ENCODE measurements at regions not wholly inside any gene's neighbourhood (a gene's known extent, or its start where the extent isn't known, plus 50 kb on each side); places are given as distances from the start of the nearest gene placed in this dataset.

DNA sequence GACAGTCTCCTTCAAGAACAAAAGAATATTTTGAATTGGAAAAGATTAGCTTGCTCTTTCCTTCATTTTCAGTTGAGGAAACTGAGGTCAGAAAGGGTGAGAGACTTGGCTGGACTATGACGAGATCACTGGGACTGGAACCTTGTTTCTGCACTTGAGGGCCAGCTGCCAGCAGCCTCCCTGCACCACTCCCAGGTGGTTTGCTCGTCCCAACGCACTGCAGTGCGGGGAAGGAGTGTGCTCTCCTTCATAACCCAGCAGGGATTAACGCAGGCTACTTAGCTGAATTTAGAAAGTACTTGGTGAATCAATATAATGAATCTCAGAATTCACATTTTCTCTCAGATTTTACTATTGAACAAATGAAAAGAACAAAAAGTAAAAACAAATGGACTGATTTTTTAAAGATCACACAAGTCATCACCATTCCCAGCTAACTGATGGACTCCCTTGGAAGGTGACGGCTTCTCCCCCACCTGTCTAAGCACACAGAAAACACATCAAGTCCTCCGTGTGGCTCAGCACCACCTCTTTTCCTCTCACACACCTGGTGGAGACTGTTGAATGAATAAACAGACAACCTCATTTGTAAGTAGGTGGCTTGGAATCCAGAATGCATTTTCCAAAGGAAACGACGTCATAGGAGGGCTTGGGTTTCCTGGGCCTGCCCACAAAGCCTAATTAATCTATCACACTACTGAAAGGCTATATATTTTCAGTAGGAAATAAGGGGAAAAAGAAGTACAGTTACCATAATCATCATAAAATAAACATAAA is 121.0 kb downstream of the QRSL1 start:
- H3K4me2 ChIP-seq (ENCODE audit: insufficient read depth, low read length, poor library complexity, severe bottlenecking): no peak overlapping the region
- H3K18ac ChIP-seq (ENCODE audit: low read length): no peak overlapping the region
- H3K27me3 ChIP-seq (ENCODE audit: control insufficient read depth in 3 of 3, insufficient read depth in 3 of 3, low read depth in 1 of 3, low read length in 3 of 3): peaks cover 0 to 9% (median 2%) of the 10 kb centered on the region in 3 experiments
- no peak overlapping the region for H3K9ac ChIP-seq (ENCODE audit: low read depth, low read length, poor library complexity)
- no peak overlapping the region for H4K91ac ChIP-seq (ENCODE audit: low read depth, low read length, poor library complexity)
- DNase-seq (ENCODE audit: low spot score): no peak
- H2AFZ ChIP-seq (ENCODE audit: low read length): no peak overlapping the region
- H3K4me1 ChIP-seq (ENCODE audit: control insufficient read depth in 2 of 2, insufficient read depth in 1 of 2, low read depth in 1 of 2, low read length in 2 of 2): peaks cover 0 to 2% of the 10 kb centered on the region in 2 donors
- no peak overlapping the region for H2BK120ac ChIP-seq (ENCODE audit: low read depth, low read length)
- WGBS, 2 donors (ENCODE audit: extremely low coverage in 2 of 2, insufficient read length in 2 of 2, insufficient replicate concordance in 1 of 2): no CpG with 5 or more reads among the region's 9 CpGs
- H2BK5ac ChIP-seq (ENCODE audit: low read length): no peak overlapping the region
- H2BK15ac ChIP-seq (ENCODE audit: low read length): no peak overlapping the region
- H3K79me1 ChIP-seq (ENCODE audit: low read depth, low read length): no peaks in the 10 kb centered on the region
- no peak overlapping the region for H3K14ac ChIP-seq (ENCODE audit: low read length)
- no peak overlapping the region for H2AK5ac ChIP-seq (ENCODE audit: low read depth, low read length)
- no peak overlapping the region for H4K8ac ChIP-seq (ENCODE audit: low read depth, low read length)
- no peaks in the 10 kb centered on the region for H3K9me3 ChIP-seq (replicated peaks in 1 of 2; ENCODE audit: control insufficient read depth in 2 of 2, insufficient read depth in 1 of 2, low read depth in 1 of 2, low read length in 2 of 2)
- no peak overlapping the region for H3K23ac ChIP-seq (ENCODE audit: low read depth, low read length, poor library complexity)
- no peak overlapping the region for H3K4me3 ChIP-seq (ENCODE audit: low read length in 2 of 2)
- no peak overlapping the region for H3K27ac ChIP-seq (replicated peaks; ENCODE audit: low read length)
- H3K36me3 ChIP-seq (replicated peaks in 1 of 2; ENCODE audit: control insufficient read depth in 2 of 2, insufficient read depth in 2 of 2, low read length in 2 of 2): no peaks in the 10 kb centered on the region
- H3K4ac ChIP-seq (ENCODE audit: low read length): no peak overlapping the region
- no peak overlapping the region for H2BK12ac ChIP-seq (ENCODE audit: low read length)

DNA sequence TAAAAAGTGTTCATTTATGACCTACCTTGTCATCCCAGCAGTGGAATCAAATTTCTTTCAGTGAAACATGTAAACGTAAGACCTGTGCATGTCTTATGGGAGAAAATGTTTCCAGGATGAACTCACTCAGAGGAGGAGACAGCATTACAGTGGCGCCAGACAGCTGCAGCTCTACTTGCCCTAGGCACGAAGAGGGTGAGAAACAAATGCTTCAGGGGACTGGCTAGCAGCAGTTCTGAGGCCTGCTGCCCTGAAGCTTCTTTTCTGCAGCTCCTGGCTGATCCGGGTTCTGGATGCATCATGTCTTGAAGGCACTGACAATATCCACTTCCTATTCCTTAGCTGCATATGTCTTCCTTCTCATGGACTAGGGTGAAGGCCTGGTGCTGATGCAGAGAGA is 120.2 kb downstream of the QRSL1 start:
- Histone ChIP-seq H3K36me3 (replicated peaks in 1 of 2; ENCODE audit: control insufficient read depth in 2 of 2, insufficient read depth in 2 of 2, low read length in 2 of 2) (no peaks in the 10 kb centered on the region), H3K9me3 (replicated peaks in 1 of 2; ENCODE audit: control insufficient read depth in 2 of 2, insufficient read depth in 1 of 2, low read depth in 1 of 2, low read length in 2 of 2) (no peaks in the 10 kb centered on the region), H3K14ac (ENCODE audit: low read length) (no peak overlapping the region), H4K8ac (ENCODE audit: low read depth, low read length) (no peak overlapping the region), H3K23ac (ENCODE audit: low read depth, low read length, poor library complexity) (no peak overlapping the region), H3K4ac (ENCODE audit: low read length) (peak overlapping the region; percentile 39), H2BK120ac (ENCODE audit: low read depth, low read length) (no peak overlapping the region), H3K4me2 (ENCODE audit: insufficient read depth, low read length, poor library complexity, severe bottlenecking) (no peak overlapping the region), H3K79me1 (ENCODE audit: low read depth, low read length) (no peaks in the 10 kb centered on the region), H3K9ac (ENCODE audit: low read depth, low read length, poor library complexity) (no peak overlapping the region), H2AK5ac (ENCODE audit: low read depth, low read length) (no peak overlapping the region), H2AFZ (ENCODE audit: low read length) (no peak overlapping the region), H3K18ac (ENCODE audit: low read length) (no peak overlapping the region), H2BK5ac (ENCODE audit: low read length) (no peak overlapping the region), H2BK12ac (ENCODE audit: low read length) (no peak overlapping the region), H3K27me3 (ENCODE audit: control insufficient read depth in 3 of 3, insufficient read depth in 3 of 3, low read depth in 1 of 3, low read length in 3 of 3) (peaks cover 0 to 9% (median 2%) of the 10 kb centered on the region in 3 experiments), H4K91ac (ENCODE audit: low read depth, low read length, poor library complexity) (no peak overlapping the region), H2BK15ac (ENCODE audit: low read length) (no peak overlapping the region), H3K4me1 (ENCODE audit: control insufficient read depth in 2 of 2, insufficient read depth in 1 of 2, low read depth in 1 of 2, low read length in 2 of 2) (peaks cover 0 to 2% of the 10 kb centered on the region in 2 donors), H3K4me3 (ENCODE audit: low read length in 2 of 2) (no peak overlapping the region), H3K27ac (replicated peaks; ENCODE audit: low read length) (no peak overlapping the region)
- no CpG with 5 or more reads among the region's 4 CpGs for WGBS, 2 donors (ENCODE audit: extremely low coverage in 2 of 2, insufficient read length in 2 of 2, insufficient replicate concordance in 1 of 2)
- DNase-seq (ENCODE audit: low spot score): no peak

DNA sequence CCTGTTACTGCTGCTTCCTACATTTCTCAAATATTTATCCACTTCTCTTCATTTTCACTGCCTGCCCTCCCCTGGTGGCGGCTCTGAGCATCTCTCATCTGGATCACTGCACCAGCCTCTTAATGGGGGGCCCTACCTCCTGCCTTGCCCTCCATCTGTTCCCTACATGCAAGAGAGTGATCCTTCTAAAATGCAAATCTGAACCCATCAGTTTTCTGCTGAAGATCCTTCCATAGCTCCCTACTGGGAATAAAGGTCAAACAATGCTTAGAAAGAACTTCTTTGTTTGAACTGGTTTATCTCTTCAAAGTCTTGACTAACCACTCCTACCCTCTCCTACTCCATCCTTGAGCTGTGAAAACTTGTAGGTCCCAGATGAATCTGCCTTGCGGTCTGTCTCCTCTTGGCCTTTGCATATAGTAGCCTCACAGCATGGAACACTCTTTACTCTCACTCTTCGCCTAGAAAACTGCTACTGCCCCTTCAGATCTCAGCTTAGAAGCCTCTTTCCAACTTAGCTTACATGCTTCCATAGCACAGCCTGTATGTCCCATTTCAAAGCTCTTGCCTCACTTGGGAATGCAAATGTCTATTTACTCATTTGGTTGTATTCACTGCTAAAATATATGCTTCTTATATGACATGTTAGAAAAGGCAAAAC is 119.3 kb downstream of the QRSL1 start:
- Histone ChIP-seq H3K9me3 (replicated peaks in 1 of 2; ENCODE audit: control insufficient read depth in 2 of 2, insufficient read depth in 1 of 2, low read depth in 1 of 2, low read length in 2 of 2) (peaks cover 0 to 5% of the 10 kb centered on the region in 2 donors), H4K91ac (ENCODE audit: low read depth, low read length, poor library complexity) (no peak overlapping the region), H2BK120ac (ENCODE audit: low read depth, low read length) (no peak overlapping the region), H4K8ac (ENCODE audit: low read depth, low read length) (no peak overlapping the region), H3K4me2 (ENCODE audit: insufficient read depth, low read length, poor library complexity, severe bottlenecking) (no peak overlapping the region), H3K79me1 (ENCODE audit: low read depth, low read length) (no peaks in the 10 kb centered on the region), H3K14ac (ENCODE audit: low read length) (no peak overlapping the region), H2AFZ (ENCODE audit: low read length) (no peak overlapping the region), H3K4me1 (ENCODE audit: control insufficient read depth in 2 of 2, insufficient read depth in 1 of 2, low read depth in 1 of 2, low read length in 2 of 2) (peaks cover 0 to 2% of the 10 kb centered on the region in 2 donors), H3K27me3 (ENCODE audit: control insufficient read depth in 3 of 3, insufficient read depth in 3 of 3, low read depth in 1 of 3, low read length in 3 of 3) (peaks cover 0 to 9% (median 2%) of the 10 kb centered on the region in 3 experiments), H2AK5ac (ENCODE audit: low read depth, low read length) (no peak overlapping the region), H3K36me3 (replicated peaks in 1 of 2; ENCODE audit: control insufficient read depth in 2 of 2, insufficient read depth in 2 of 2, low read length in 2 of 2) (no peaks in the 10 kb centered on the region), H3K18ac (ENCODE audit: low read length) (no peak overlapping the region), H3K4me3 (ENCODE audit: low read length in 2 of 2) (no peak overlapping the region), H2BK5ac (ENCODE audit: low read length) (no peak overlapping the region), H3K9ac (ENCODE audit: low read depth, low read length, poor library complexity) (no peak overlapping the region), H3K27ac (replicated peaks; ENCODE audit: low read length) (no peak overlapping the region), H3K4ac (ENCODE audit: low read length) (no peak overlapping the region), H3K23ac (ENCODE audit: low read depth, low read length, poor library complexity) (no peak overlapping the region), H2BK12ac (ENCODE audit: low read length) (no peak overlapping the region), H2BK15ac (ENCODE audit: low read length) (no peak overlapping the region)
- no CpG with 5 or more reads among the region's 3 CpGs for WGBS, 2 donors (ENCODE audit: extremely low coverage in 2 of 2, insufficient read length in 2 of 2, insufficient replicate concordance in 1 of 2)
- DNase-seq (ENCODE audit: low spot score): no peak

DNA sequence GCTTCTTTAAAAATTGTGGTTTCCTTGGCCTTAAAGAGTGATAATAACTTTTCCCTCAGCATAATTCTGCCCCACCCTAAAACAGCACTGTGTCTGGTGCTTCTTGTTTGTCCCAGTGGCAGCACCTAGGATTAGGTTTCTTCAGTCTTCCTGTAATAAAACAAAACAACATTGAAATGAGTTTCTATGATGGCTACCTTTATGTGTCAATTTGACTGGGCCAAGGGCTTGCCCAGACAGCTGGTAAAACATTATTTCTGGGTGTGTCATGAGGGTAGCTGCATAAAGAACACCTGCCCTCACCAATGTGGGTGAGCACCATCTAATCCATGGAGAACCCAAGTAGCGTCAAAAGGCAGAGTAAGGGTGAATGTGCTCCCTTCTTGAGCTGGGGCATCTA is 117.8 kb downstream of the QRSL1 start:
- no peak overlapping the region for H4K8ac ChIP-seq (ENCODE audit: low read depth, low read length)
- no peak overlapping the region for H2BK5ac ChIP-seq (ENCODE audit: low read length)
- no peak overlapping the region for H3K4me3 ChIP-seq (ENCODE audit: low read length in 2 of 2)
- no peak overlapping the region for H3K4me2 ChIP-seq (ENCODE audit: insufficient read depth, low read length, poor library complexity, severe bottlenecking)
- no peak overlapping the region for H4K91ac ChIP-seq (ENCODE audit: low read depth, low read length, poor library complexity)
- H3K27ac ChIP-seq (replicated peaks; ENCODE audit: low read length): no peak overlapping the region
- H3K4me1 ChIP-seq (ENCODE audit: control insufficient read depth in 2 of 2, insufficient read depth in 1 of 2, low read depth in 1 of 2, low read length in 2 of 2): peaks cover 0 to 2% of the 10 kb centered on the region in 2 donors
- H3K9ac ChIP-seq (ENCODE audit: low read depth, low read length, poor library complexity): no peak overlapping the region
- no peak overlapping the region for H3K4ac ChIP-seq (ENCODE audit: low read length)
- H3K36me3 ChIP-seq (replicated peaks in 1 of 2; ENCODE audit: control insufficient read depth in 2 of 2, insufficient read depth in 2 of 2, low read length in 2 of 2): no peaks in the 10 kb centered on the region
- no peak overlapping the region for H2BK12ac ChIP-seq (ENCODE audit: low read length)
- H2BK15ac ChIP-seq (ENCODE audit: low read length): no peak overlapping the region
- no peak overlapping the region for H3K23ac ChIP-seq (ENCODE audit: low read depth, low read length, poor library complexity)
- H3K14ac ChIP-seq (ENCODE audit: low read length): no peak overlapping the region
- no peak overlapping the region for H3K18ac ChIP-seq (ENCODE audit: low read length)
- DNase-seq (ENCODE audit: low spot score): no peak
- peaks cover 0 to 9% (median 2%) of the 10 kb centered on the region in 3 experiments for H3K27me3 ChIP-seq (ENCODE audit: control insufficient read depth in 3 of 3, insufficient read depth in 3 of 3, low read depth in 1 of 3, low read length in 3 of 3)
- no peaks in the 10 kb centered on the region for H3K79me1 ChIP-seq (ENCODE audit: low read depth, low read length)
- H2AFZ ChIP-seq (ENCODE audit: low read length): no peak overlapping the region
- WGBS, 2 donors (ENCODE audit: extremely low coverage in 2 of 2, insufficient read length in 2 of 2, insufficient replicate concordance in 1 of 2): no CpG with 5 or more reads among the region's 1 CpG
- H2AK5ac ChIP-seq (ENCODE audit: low read depth, low read length): no peak overlapping the region
- H3K9me3 ChIP-seq (replicated peaks in 1 of 2; ENCODE audit: control insufficient read depth in 2 of 2, insufficient read depth in 1 of 2, low read depth in 1 of 2, low read length in 2 of 2): peaks cover 0 to 10% of the 10 kb centered on the region in 2 donors
- H2BK120ac ChIP-seq (ENCODE audit: low read depth, low read length): no peak overlapping the region

Data from neuronal stem cell (in vitro differentiated cells).